EL (cell line): ENCODE measurements at regions not wholly inside any gene's neighbourhood (a gene's known extent, or its start where the extent isn't known, plus 50 kb on each side); places are given as distances from the start of the nearest gene placed in this dataset.

Experiments
- DNase-seq: peaks from one replicate; pipeline ENCODE4 v3.0.0-alpha.2; 2016

- no peak for DNase-seq
Observed at GRCh38 chr1:80847904-80848303, 952.8 kb upstream of the ADGRL2 start.

GRCh38 chr1:80846966-80847365 is 953.8 kb upstream of the ADGRL2 start:
- DNase-seq, result no peak

- no peak for DNase-seq
Observed at GRCh38 chr1:80842796-80843195, 957.9 kb upstream of the ADGRL2 start.

GRCh38 chr1:80841261-80841660 is 959.5 kb upstream of the ADGRL2 start:
- no peak for DNase-seq

GRCh38 chr1:80837066-80837465 is 963.7 kb upstream of the ADGRL2 start:
- no peak for DNase-seq

- no peak for DNase-seq
Observed at GRCh38 chr1:80836505-80836904, 964.2 kb upstream of the ADGRL2 start.

GRCh38 chr1:80827666-80828065 is 973.1 kb upstream of the ADGRL2 start:
- DNase-seq, result no peak

GRCh38 chr1:80825067-80825466 is 975.7 kb upstream of the ADGRL2 start:
- no peak for DNase-seq

- DNase-seq, result no peak
Observed at GRCh38 chr1:80818211-80818610, 982.5 kb upstream of the ADGRL2 start.

- DNase-seq, result no peak
Observed at GRCh38 chr1:80807981-80808380, 992.8 kb upstream of the ADGRL2 start.

GRCh38 chr1:80806431-80806830 is 994.3 kb upstream of the ADGRL2 start:
- no peak for DNase-seq

- DNase-seq, result no peak
Observed at GRCh38 chr1:80801695-80802094, 999.0 kb upstream of the ADGRL2 start.

GRCh38 chr1:80799457-80799856 is 1001.3 kb upstream of the ADGRL2 start:
- DNase-seq, result no peak

GRCh38 chr1:80779275-80779674 is 1021.5 kb upstream of the ADGRL2 start:
- DNase-seq, result no peak

- DNase-seq, result no peak
Observed at GRCh38 chr1:80778094-80778840, 1022.5 kb upstream of the ADGRL2 start.

GRCh38 chr1:80776266-80776665 is 1024.5 kb upstream of the ADGRL2 start:
- no peak for DNase-seq

GRCh38 chr1:80769208-80769750 is 1031.5 kb upstream of the ADGRL2 start:
- DNase-seq, result no peak

- no peak for DNase-seq
Observed at GRCh38 chr1:80767711-80768110, 1033.0 kb upstream of the ADGRL2 start.

GRCh38 chr1:80759354-80759753 is 1041.4 kb upstream of the ADGRL2 start:
- no peak for DNase-seq

GRCh38 chr1:80755944-80756343 is 1044.8 kb upstream of the ADGRL2 start:
- DNase-seq, result no peak

GRCh38 chr1:80751204-80751603 is 1049.5 kb upstream of the ADGRL2 start:
- no peak for DNase-seq

- DNase-seq, result no peak
Observed at GRCh38 chr1:80731241-80731894, 1069.4 kb upstream of the ADGRL2 start.

GRCh38 chr1:80722611-80723010 is 1078.1 kb upstream of the ADGRL2 start:
- no peak for DNase-seq

GRCh38 chr1:80706526-80706925 is 1094.2 kb upstream of the ADGRL2 start:
- no peak for DNase-seq
